Neural cell (in vitro differentiated cells): ENCODE measurements at regions not wholly inside any gene's neighbourhood (a gene's known extent, or its start where the extent isn't known, plus 50 kb on each side); places are given as distances from the start of the nearest gene placed in this dataset.

Experiments used
- H2AFZ ChIP-seq: fragments of 200-600, 300-800 bp; sonication (generic), shearing (Covaris generic); 2 replicates; pipeline ENCODE4 v1.6.0; 2014; ENCODE audit warnings: low read depth, mild to moderate bottlenecking, antibody characterized with exemption, low read length, moderate library complexity
- H3F3A ChIP-seq: fragments of 200-600 bp; shearing (Covaris generic); 2 replicates; pipeline ENCODE4 v1.6.1; 2016; ENCODE audit warnings: mild to moderate bottlenecking, moderate library complexity, mixed read lengths, antibody characterized with exemption, low read length; ENCODE audit not compliant: insufficient read depth, poor library complexity, severe bottlenecking
- H3K27ac ChIP-seq: fragments of 200-600, 300-800 bp; sonication (generic), shearing (Covaris generic); 2 replicates; pipeline ENCODE4 v1.5.1; 2014; ENCODE audit warnings: mild to moderate bottlenecking, low read length, moderate library complexity
- H3K27me3 ChIP-seq: fragments of 300-800, 200-600 bp; sonication (generic), shearing (Covaris generic); 2 replicates; pipeline ENCODE4 v1.6.0; 2014; ENCODE audit warnings: mild to moderate bottlenecking, low read depth, low read length, moderate library complexity; ENCODE audit not compliant: insufficient read depth
- H3K36me3 ChIP-seq: fragments of 300-800, 200-600 bp; sonication (generic), shearing (Covaris generic); 2 replicates; pipeline ENCODE4 v1.5.1; 2014; ENCODE audit warnings: mild to moderate bottlenecking, antibody characterized with exemption, low read length, moderate library complexity; ENCODE audit not compliant: insufficient read depth
- H3K4me2 ChIP-seq: fragments of 300-800, 200-600 bp; sonication (generic), shearing (Covaris generic); 2 replicates; pipeline ENCODE4 v1.6.0; 2014; ENCODE audit warnings: mild to moderate bottlenecking, low read length
- H3K4me3 ChIP-seq: fragments of 300-800, 200-600 bp; sonication (generic), shearing (Covaris generic); 2 replicates; pipeline ENCODE4 v1.5.1; 2014; ENCODE audit warnings: mild to moderate bottlenecking, low read length, moderate library complexity
- H3K79me2 ChIP-seq: fragments of 200-600 bp; shearing (Covaris generic); replicated peaks from 2 replicates; pipeline ENCODE4 v1.6.0; 2014; ENCODE audit warnings: mild to moderate bottlenecking, low read length, moderate library complexity; ENCODE audit not compliant: insufficient read depth
- H3K9ac ChIP-seq: fragments of 300-800, 200-600 bp; sonication (generic), shearing (Covaris generic); 2 replicates; pipeline ENCODE4 v1.6.1; 2016; ENCODE audit warnings: mild to moderate bottlenecking, low read length, mixed read lengths
- H3K9me2 ChIP-seq: fragments of 200-600 bp; shearing (Covaris generic); 2 replicates; pipeline ENCODE4 v1.6.1; 2016; ENCODE audit warnings: mild to moderate bottlenecking, low read length, mixed read lengths; ENCODE audit not compliant: insufficient read depth
- H3K9me3 ChIP-seq: fragments of 200-600, 300-800 bp; sonication (generic), shearing (Covaris generic); 2 replicates; pipeline ENCODE4 v1.6.1; 2016; ENCODE audit warnings: mild to moderate bottlenecking, mixed run types, low read length, moderate library complexity, mixed read lengths
- H4K20me1 ChIP-seq: fragments of 200-600 bp; shearing (Covaris generic); 2 replicates; pipeline ENCODE4 v1.6.1; 2016; ENCODE audit warnings: mild to moderate bottlenecking, mixed run types; ENCODE audit not compliant: insufficient read depth
- EP300 ChIP-seq: fragments of 450-650 bp; conservative IDR thresholded peaks from 2 replicates; pipeline ENCODE4 v1.6.1; 2014; ENCODE audit warnings: antibody characterized with exemption, mild to moderate bottlenecking, moderate library complexity; ENCODE audit not compliant: poor library complexity, severe bottlenecking
- EZH2 ChIP-seq: fragments of 200-600, 300-800 bp; shearing (Covaris generic), sonication (generic); IDR thresholded peaks from 2 replicates; pipeline ENCODE4 v1.6.1; 2014; ENCODE audit warnings: antibody characterized with exemption, low read length, borderline replicate concordance, mild to moderate bottlenecking; ENCODE audit not compliant: insufficient read depth, poor library complexity, severe bottlenecking
- MXI1 ChIP-seq: fragments of 450-650 bp; conservative IDR thresholded peaks from 2 replicates; pipeline ENCODE4 v1.6.1; 2014; ENCODE audit warnings: antibody characterized with exemption, mild to moderate bottlenecking; ENCODE audit not compliant: poor library complexity, severe bottlenecking
- POLR2AphosphoS5 ChIP-seq: IDR thresholded peaks from 2 replicates; pipeline ENCODE4 v1.6.1; 2012
- RAD21 ChIP-seq: fragments of 450-650 bp; conservative IDR thresholded peaks from 2 replicates; pipeline ENCODE4 v1.6.1; 2014; ENCODE audit warnings: antibody characterized with exemption, mild to moderate bottlenecking, moderate library complexity
- REST ChIP-seq: IDR thresholded peaks from 2 replicates; pipeline ENCODE4 v1.6.1; 2012; ENCODE audit warnings: borderline replicate concordance
- SMC3 ChIP-seq: fragments of 450-650 bp; conservative IDR thresholded peaks from 2 replicates; pipeline ENCODE4 v1.6.1; 2014; ENCODE audit warnings: antibody characterized with exemption, mild to moderate bottlenecking, moderate library complexity; ENCODE audit not compliant: poor library complexity
- TAF1 ChIP-seq: IDR thresholded peaks from 2 replicates; pipeline ENCODE4 v1.6.1; 2012; ENCODE audit warnings: low read depth
- TF ChIP-seq, protein P1 (sequence below): fragments of 450-650 bp; IDR thresholded peaks from 2 replicates; pipeline ENCODE4 v1.5.1; 2014; ENCODE audit warnings: antibody characterized with exemption, mild to moderate bottlenecking, moderate library complexity; ENCODE audit not compliant: poor library complexity, severe bottlenecking

DNA sequence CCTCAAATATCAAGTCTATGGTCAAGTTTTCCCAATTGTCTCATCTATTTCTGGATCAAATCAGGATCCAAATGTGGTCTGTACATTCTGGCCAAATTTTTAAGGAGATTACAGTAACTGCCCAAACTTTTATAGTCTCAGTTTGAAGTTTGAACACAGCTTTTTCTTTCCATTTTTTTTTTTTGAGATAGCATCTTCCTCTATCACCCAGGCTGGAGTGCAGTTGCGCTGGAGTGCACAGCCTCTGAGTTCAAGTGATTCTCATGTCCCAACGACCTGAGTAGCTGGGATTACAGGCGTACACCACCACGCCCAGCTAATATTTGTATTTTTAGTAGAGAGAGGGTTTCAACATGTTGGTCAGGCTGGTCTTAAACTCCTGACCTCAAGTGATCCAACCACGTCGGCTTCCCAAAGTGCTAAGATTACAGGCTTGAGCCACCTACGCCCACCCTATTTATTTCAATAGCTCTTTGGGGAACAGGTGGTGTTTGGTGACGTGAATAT is 84.9 kb upstream of the CARMIL1 start:
- Histone ChIP-seq H3K36me3 (no peaks in the 10 kb centered on the region), H3K79me2 (no peaks in the 10 kb centered on the region), H3K4me3 (no peak overlapping the region), H3K9ac (no peak overlapping the region), H3K27me3 (no peaks in the 10 kb centered on the region), H3K9me2 (no peaks in the 10 kb centered on the region), H3K27ac (no peak overlapping the region), H2AFZ (no peak overlapping the region), H4K20me1 (no peaks in the 10 kb centered on the region), H3K4me2 (no peak overlapping the region), H3K9me3 (no peaks in the 10 kb centered on the region), H3F3A (no peaks in the 10 kb centered on the region)
- TF ChIP-seq EZH2 (no peak), SMC3 (no peak), POLR2AphosphoS5 (no peak), TAF1 (no peak), REST (no peak), MXI1 (no peak), EP300 (no peak), RAD21 (no peak)
- TF ChIP-seq, protein P1, sequence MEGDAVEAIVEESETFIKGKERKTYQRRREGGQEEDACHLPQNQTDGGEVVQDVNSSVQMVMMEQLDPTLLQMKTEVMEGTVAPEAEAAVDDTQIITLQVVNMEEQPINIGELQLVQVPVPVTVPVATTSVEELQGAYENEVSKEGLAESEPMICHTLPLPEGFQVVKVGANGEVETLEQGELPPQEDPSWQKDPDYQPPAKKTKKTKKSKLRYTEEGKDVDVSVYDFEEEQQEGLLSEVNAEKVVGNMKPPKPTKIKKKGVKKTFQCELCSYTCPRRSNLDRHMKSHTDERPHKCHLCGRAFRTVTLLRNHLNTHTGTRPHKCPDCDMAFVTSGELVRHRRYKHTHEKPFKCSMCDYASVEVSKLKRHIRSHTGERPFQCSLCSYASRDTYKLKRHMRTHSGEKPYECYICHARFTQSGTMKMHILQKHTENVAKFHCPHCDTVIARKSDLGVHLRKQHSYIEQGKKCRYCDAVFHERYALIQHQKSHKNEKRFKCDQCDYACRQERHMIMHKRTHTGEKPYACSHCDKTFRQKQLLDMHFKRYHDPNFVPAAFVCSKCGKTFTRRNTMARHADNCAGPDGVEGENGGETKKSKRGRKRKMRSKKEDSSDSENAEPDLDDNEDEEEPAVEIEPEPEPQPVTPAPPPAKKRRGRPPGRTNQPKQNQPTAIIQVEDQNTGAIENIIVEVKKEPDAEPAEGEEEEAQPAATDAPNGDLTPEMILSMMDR, result no peak

GRCh38 chr6:25196464-25196863 is 82.7 kb upstream of the CARMIL1 start:
- no peak overlapping the region for H3K4me2 ChIP-seq

More at GRCh38 chr6:25196464-25196863, 82.7 kb upstream of the CARMIL1 start:
- Histone ChIP-seq H3K9me3 (no peaks in the 10 kb centered on the region), H2AFZ (no peak overlapping the region), H3K4me3 (no peak overlapping the region), H3K36me3 (no peaks in the 10 kb centered on the region), H3K9me2 (no peaks in the 10 kb centered on the region), H3F3A (no peaks in the 10 kb centered on the region), H4K20me1 (no peaks in the 10 kb centered on the region), H3K27ac (no peak overlapping the region), H3K9ac (no peak overlapping the region), H3K79me2 (no peaks in the 10 kb centered on the region), H3K27me3 (no peaks in the 10 kb centered on the region)
- TF ChIP-seq, protein P1, result no peak
- TF ChIP-seq TAF1 (no peak), EZH2 (no peak)
